ENCODE measurements at regions not wholly inside any gene's neighbourhood (a gene's known extent, or its start where the extent isn't known, plus 50 kb on each side); places are given as distances from the start of the nearest gene placed in this dataset.
A peak's percentile ranks its signal among the peaks of the same experiment; 100 is the strongest.
"Not testable (repeated sequence)": the region's sequence is repeated elsewhere in the genome, so short reads cannot be mapped to it uniquely, and the experiment has no call there.

- peak; percentile 71 to 72 for DNase-seq (ENCODE audit: low read depth in 2 of 2)
Measured at GRCh38 chr9:41273549-41274267, 84.6 kb upstream of the ZNG1F start.

- peak in 1 of 2 donors; percentile 20 for DNase-seq (ENCODE audit: low read depth in 2 of 2)
Measured at GRCh38 chr9:41272879-41273548, 83.9 kb upstream of the ZNG1F start.

- not testable (repeated sequence) for DNase-seq (ENCODE audit: low read depth in 2 of 2)
Measured at GRCh38 chr9:41270992-41271391, 81.9 kb upstream of the ZNG1F start.

- DNase-seq (ENCODE audit: low read depth in 2 of 2), result not testable (repeated sequence)
Measured at GRCh38 chr9:41269471-41269870, 80.4 kb upstream of the ZNG1F start.

GRCh38 chr9:41269054-41269453, 79.9 kb upstream of the ZNG1F start:
- DNase-seq (ENCODE audit: low read depth in 2 of 2), result not testable (repeated sequence)

- not testable (repeated sequence) for DNase-seq (ENCODE audit: low read depth in 2 of 2)
Measured at GRCh38 chr9:41266602-41267001, 77.5 kb upstream of the ZNG1F start.

GRCh38 chr9:41266000-41266399, 76.9 kb upstream of the ZNG1F start:
- not testable (repeated sequence) for DNase-seq (ENCODE audit: low read depth in 2 of 2)

GRCh38 chr9:41251973-41252372, 62.9 kb upstream of the ZNG1F start:
- DNase-seq (ENCODE audit: low read depth in 2 of 2), result not testable (repeated sequence)

- DNase-seq (ENCODE audit: low read depth in 2 of 2), result not testable (repeated sequence)
Measured at GRCh38 chr9:41251101-41251500, 62.0 kb upstream of the ZNG1F start.

- not testable (repeated sequence) for DNase-seq (ENCODE audit: low read depth in 2 of 2)
Measured at GRCh38 chr9:41246702-41247101, 57.6 kb upstream of the ZNG1F start.

All from stimulated activated CD8-positive, alpha-beta memory T cell treated with anti-CD3 and anti-CD28 coated beads, Interleukin-7, amount 100 ng/mL, for 4 hours (primary cell).